ENCODE measurements at regions not wholly inside any gene's neighbourhood (a gene's known extent, or its start where the extent isn't known, plus 50 kb on each side); places are given as distances from the start of the nearest gene placed in this dataset.
"Not testable (repeated sequence)": the region's sequence is repeated elsewhere in the genome, so short reads cannot be mapped to it uniquely, and the experiment has no call there.

GRCh38 chr3:194189243-194189791 is 53.4 kb downstream of the HES1 start:
- DNase-seq: no peak

GRCh38 chr3:194191850-194192249 is 55.9 kb downstream of the HES1 start:
- not testable (repeated sequence) for DNase-seq

DNA sequence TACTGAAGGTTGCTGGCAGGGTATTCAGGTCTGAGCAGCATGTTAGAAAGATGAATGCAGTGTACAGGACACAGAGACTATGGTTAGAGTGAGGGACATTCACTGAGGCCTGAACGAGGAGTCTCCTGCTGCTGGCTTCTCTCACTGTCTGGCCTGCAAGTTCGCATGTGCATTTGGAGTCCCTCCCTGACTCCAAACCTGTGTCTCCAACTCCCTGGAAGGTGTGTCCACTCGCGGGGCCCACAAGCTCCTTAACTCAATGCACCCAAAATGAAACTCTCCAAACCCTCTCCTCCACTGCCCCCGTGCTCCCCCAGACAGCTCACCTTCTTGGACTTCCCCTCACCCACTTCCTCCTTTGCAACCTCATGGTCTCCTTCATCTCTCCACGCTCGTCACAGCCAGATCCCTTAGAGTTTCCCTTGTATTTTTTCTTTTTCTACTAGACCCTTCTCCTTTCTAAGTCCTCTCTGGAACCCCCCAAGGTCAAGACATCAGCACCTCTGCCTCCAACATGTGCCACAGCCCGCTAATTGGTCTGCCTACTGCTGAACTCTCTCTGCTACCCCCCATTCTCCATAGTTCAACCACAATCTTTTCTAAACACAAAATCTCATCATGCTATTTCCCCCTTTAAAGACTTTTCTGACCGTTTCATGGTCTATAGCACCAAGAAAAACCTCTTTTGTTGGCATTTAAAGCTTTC is 58.3 kb downstream of the HES1 start:
- no peak for DNase-seq

- DNase-seq: no peak
Measured at GRCh38 chr3:194194757-194195085, 58.8 kb downstream of the HES1 start.

DNA sequence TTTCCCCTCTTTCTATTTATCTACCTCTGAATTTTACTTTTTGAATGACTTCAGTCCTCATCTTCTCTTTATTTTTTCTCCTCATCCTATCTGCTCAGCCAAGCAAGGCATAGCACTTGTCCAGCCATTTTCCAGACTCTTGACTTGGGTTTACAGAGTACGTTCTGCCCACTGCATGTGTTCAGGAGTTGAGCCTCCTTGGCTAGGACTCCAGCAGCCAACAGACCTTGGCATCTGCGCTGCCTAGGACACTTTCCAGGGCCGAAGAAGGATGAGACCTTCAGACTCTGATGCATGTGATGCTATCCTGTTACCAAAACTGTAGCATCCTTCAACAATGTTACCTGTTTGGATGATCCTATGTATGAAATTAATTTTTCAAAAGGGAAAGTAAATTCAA is 59.7 kb downstream of the HES1 start:
- DNase-seq: no peak

- DNase-seq: no peak
Measured at GRCh38 chr3:194196876-194197275, 60.9 kb downstream of the HES1 start.

- DNase-seq: no peak
Measured at GRCh38 chr3:194197396-194197960, 61.5 kb downstream of the HES1 start.

DNA sequence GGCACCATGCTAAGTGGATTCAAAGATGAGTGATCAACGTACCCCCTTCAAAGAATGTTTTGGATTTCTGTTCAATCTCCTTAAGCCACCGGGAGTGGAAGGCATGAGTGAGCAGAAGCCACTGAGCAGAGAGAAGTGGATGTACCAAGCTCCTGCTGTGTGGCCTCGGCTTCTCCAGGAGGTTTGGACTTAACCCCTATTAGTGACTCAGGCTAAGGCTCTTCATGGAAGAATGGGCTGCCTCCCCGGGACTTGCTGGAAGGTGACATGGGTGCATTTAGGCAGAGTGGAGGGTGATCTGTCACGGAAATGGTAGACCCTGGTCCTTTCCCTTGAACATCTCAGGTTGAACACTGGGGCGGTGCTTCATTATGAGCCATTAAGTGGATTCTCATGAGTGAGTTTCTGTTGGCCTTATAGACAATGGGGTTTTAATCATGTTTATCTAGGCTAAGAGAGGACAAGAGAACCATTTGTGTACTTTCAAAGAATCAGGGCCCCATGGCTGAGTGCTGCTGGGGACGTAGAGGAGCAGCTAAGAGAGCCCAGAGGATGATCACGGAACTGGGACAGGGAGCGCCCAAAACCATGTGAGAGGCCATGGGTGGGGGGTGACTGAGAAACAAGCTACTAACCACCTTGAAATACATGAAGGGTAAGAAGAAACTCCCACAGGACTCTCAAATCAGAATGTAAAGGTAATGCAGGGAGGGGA is 62.2 kb downstream of the HES1 start:
- DNase-seq: no peak

DNA sequence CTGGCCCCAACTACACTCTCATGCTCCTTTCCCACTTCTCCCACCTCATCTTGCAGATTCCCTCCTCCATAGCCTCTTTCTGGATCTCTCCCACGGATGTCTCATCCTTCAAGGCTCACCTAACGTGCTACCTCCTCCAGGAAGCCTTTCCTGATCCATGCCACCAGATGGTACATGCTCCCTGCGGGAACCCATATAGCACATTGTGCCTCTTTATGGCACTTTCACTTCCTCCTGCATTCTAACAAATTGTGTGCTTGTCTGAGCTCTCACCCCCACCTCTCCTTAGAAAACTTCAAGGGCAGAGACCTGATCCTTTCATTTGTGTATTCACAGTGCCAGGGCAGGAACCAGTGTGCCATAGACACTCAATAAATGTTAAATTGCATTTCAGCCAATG is 63.0 kb downstream of the HES1 start:
- DNase-seq: no peak

- DNase-seq: no peak
Measured at GRCh38 chr3:194200422-194201081, 64.6 kb downstream of the HES1 start.

GRCh38 chr3:194201953-194202666 is 66.2 kb downstream of the HES1 start:
- no peak for DNase-seq

DNA sequence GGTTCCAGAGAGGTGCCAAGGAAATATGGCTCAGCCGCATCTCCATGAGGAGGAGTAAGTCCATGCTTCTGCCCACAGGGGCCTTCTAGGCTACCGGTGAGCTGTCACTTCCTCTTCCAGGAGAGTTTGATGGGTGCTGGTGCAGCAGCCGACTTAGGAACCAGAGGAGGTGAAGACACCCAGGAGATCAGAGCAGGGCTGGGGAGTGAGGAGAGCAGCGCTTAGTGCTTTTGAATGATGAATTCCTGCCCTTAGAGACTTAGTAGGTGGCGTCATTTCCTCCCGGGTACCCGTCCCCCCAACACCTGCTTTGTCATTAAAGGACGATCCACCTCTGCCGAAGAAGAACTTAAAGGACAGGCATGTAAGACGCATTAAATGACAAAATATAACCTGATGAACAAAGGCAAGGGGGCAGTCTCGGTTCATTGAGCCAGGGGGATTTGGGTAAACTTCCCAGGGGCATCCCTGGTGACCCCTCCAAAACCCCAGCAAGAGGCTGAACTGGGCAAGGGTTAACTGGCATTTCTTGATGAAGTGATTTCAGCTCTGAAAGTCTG is 67.6 kb downstream of the HES1 start:
- DNase-seq: no peak

DNA sequence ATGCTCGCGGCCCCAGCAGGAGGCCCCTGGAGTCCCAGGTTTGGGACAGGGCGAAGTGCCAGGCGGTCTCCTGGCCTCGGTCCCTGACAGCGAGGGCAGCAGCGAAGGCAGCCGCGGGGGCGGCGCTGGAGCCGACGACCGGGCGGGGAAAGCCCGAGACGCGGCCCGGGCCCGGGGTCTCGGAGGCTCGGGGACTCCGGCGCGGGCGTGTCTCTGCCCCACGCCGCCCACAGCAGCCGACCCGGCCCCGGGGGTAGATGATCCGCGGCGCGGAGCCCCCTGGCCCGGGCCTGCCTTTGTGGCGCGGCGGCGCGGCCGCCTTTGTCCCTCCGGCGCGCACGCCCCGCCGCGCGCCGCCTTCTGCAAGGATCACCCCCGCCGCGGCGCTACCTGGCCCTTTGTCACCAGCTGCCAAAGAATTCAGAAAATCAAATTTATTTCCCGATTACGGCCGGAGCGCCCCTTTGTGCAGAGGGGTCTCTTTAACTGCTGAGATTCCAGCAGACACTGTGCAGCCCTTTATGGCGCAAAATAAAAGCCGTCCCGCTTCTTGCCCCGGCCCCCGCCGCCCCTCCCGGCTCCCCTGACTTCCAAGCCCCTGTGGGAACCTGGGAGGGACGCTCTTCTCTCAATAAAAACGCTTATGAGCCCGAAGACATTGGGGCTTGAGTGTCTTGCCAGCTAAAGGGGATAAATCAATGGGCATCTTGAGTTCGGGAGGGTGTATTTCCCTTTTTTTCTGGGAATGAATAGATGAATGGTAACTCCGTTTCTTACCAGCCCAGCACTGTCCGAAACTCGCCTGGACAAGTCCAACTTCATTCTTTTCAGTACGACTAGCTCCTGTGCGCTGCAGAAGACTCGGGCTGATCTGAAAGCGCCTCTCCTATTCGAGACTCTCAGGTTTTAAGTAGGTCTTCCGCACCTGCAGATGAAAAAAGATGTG is 68.4 kb downstream of the HES1 start:
- DNase-seq: no peak

DNA sequence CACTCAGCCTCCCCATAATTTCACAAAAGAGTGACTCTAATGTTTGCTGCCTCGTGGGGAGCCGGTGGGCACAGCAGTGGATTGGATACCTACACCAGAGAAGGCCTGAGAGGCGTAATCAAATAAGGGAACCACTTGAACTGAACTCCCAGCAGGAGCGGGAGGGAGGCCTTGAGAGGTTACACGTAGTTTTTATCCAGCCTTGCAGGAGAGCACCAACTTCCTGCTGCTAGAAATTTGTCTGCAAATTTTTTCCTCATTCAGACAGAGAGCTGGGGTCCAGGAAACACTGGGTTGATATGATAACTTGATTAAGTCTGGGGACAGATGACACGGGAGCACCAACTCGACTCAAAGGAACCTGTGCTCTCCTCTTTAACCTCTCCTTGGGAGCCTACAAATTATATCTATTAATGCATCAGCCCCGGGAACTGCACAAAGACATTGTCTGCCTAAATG is 69.8 kb downstream of the HES1 start:
- DNase-seq: no peak

DNA sequence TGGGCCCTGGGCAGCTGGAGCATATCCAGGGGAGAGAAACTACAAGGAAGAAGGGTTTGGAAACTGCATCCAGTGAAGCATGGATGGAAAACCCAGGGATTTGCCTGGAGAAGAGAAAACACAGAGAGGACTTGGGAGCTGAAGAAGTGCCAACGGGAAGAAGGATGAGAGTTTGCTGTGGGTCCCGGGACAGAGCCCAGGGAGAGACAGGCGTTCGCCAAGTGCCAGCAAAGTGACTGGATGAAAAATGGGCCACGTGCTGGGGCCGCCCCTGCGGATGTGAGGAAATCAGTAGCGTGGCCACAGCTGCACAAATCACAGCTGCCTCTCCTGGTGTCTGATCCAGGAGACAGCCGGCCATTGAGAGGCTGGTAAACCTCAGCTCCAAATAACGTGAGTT is 70.4 kb downstream of the HES1 start:
- DNase-seq: no peak

DNA sequence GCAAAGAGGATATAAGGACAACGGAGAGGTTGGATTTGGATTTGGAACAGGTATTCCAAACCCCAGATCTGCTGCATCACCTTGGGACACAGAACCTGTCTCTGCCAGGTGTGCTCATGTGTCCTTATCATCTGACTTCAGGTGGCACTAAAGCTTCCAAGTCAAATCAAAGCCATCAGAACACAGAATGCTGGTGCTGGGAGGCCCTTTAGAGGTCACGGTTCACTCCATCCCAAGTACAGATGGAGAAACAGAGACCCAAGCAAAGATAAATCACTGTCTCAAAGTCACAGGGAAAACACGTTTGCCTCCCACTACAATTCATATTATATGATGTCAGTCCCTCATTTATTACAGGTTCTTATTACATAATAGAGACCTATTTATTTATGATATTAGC is 72.8 kb downstream of the HES1 start:
- DNase-seq: no peak

- DNase-seq: no peak
Measured at GRCh38 chr3:194212161-194212844, 76.4 kb downstream of the HES1 start.

DNA sequence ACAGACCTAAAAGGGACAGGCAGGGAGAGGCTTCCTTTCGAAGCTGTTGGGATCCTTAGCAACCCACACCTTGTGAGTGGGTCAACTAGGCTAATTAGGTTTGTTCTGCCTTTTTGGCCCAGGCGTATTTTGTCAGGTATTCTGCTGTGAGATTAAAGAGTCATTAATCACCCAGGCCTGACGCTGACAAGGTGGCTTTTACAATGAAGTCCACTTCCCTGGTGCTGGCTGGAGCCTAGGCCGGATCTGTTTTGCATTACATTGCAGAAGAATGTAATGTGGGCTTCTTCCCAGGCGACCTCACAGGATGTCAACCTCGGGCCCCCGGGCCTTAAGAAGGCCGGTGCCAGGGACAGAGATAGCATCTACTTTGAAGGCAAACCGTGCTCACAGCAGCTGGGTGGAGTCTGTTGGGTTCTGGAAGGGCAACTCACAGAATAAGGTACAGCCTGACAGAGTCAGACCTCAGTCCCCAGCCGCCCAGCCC is 76.9 kb downstream of the HES1 start:
- DNase-seq: no peak

DNA sequence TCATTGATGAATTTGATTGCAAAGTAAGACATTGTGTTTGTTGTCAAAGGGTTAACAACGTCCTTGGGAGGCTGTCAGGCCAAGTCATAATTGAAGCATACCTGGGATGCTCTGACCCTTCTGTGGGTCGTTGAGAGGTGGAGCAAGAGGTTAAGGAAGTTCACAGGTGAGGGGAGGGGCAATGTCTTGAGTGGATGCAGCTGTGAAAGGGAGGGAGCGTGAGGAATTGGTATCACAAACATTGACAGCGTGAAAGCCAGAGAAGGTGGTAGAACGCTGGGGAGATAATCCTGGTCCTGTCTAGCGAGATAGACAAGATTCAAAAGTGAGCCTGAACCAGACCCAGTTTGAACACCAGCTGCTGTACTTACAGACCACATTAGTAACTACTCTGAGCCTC is 79.4 kb downstream of the HES1 start:
- DNase-seq: no peak

- no peak for DNase-seq
Measured at GRCh38 chr3:194218646-194219453, 82.9 kb downstream of the HES1 start.

All from activated effector memory CD4-positive, alpha-beta T cell treated with anti-CD3 and anti-CD28 coated beads, Interleukin-2, amount 50 U/mL, for 16 hours (primary cell).